ENCODE measurements at regions not wholly inside any gene's neighbourhood (a gene's known extent, or its start where the extent isn't known, plus 50 kb on each side); places are given as distances from the start of the nearest gene placed in this dataset.

DNA sequence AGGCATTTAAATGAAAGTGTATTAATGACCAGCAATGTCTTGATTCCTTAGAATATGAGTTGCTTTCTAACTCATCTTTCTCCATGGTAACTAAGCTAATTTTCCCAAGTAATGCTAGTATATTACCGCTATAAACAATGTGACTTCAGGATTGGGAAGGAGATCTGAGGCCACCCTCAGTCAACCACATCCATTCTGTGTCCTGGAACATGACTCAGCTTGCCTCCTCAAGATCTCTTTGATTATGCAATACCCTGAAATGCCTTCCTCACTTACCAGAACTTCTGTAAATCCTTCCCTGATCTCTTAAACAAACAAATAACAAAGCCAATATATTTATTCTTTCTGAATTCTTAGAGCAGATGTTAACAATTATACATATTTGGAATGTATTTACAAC, 1495.5 kb downstream of the PCDH18 start:
- TF ChIP-seq CREB1 (IDR thresholded peaks at IDR 0.05; ENCODE audit: low read depth) (no peak), MAX (IDR thresholded peaks at IDR 0.05) (no peak), CEBPB (IDR thresholded peaks at IDR 0.05) (peak; percentile 71), YY1 (IDR thresholded peaks at IDR 0.05; ENCODE audit: low read depth) (no peak)

- no peak for TF ChIP-seq TEAD4 (IDR thresholded peaks at IDR 0.05)
- TF ChIP-seq MAX (IDR thresholded peaks at IDR 0.05) = no peak
- TF ChIP-seq YY1 (IDR thresholded peaks at IDR 0.05; ENCODE audit: low read depth) = no peak
- no peak for TF ChIP-seq TAF1 (IDR thresholded peaks at IDR 0.05; ENCODE audit: low read depth)
- TF ChIP-seq NFIC (IDR thresholded peaks at IDR 0.05) = no peak
- TF ChIP-seq EGR1 (IDR thresholded peaks at IDR 0.05) = no peak
- TF ChIP-seq TCF12 (IDR thresholded peaks at IDR 0.05; ENCODE audit: low read depth) = no peak
- TF ChIP-seq, protein P1, sequence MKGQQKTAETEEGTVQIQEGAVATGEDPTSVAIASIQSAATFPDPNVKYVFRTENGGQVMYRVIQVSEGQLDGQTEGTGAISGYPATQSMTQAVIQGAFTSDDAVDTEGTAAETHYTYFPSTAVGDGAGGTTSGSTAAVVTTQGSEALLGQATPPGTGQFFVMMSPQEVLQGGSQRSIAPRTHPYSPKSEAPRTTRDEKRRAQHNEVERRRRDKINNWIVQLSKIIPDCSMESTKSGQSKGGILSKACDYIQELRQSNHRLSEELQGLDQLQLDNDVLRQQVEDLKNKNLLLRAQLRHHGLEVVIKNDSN (IDR thresholded peaks at IDR 0.05) = no peak
- no peak for TF ChIP-seq EP300 (IDR thresholded peaks at IDR 0.05; ENCODE audit: borderline replicate concordance)
- TF ChIP-seq REST (IDR thresholded peaks at IDR 0.05; ENCODE audit: low read depth) = no peak
- TF ChIP-seq CEBPB (IDR thresholded peaks at IDR 0.05) = no peak
- TF ChIP-seq RAD21 (IDR thresholded peaks at IDR 0.05; ENCODE audit: low read depth) = no peak
- no peak for TF ChIP-seq FOXM1 (IDR thresholded peaks at IDR 0.05; ENCODE audit: borderline replicate concordance, low read depth)
- TF ChIP-seq CREB1 (IDR thresholded peaks at IDR 0.05; ENCODE audit: low read depth) = no peak
- no peak for TF ChIP-seq ZBTB7A (IDR thresholded peaks at IDR 0.05; ENCODE audit: low read depth)
Measured at GRCh38 chr4:136032391-136032790, 1499.9 kb downstream of the PCDH18 start.

- TF ChIP-seq, protein P1 (IDR thresholded peaks at IDR 0.05) = no peak
- TF ChIP-seq EP300 (IDR thresholded peaks at IDR 0.05; ENCODE audit: borderline replicate concordance) = no peak
- TF ChIP-seq ZBTB7A (IDR thresholded peaks at IDR 0.05; ENCODE audit: low read depth) = no peak
- TF ChIP-seq EGR1 (IDR thresholded peaks at IDR 0.05) = no peak
- TF ChIP-seq MAX (IDR thresholded peaks at IDR 0.05) = no peak
- TF ChIP-seq RAD21 (IDR thresholded peaks at IDR 0.05; ENCODE audit: low read depth) = no peak
- no peak for TF ChIP-seq TAF1 (IDR thresholded peaks at IDR 0.05; ENCODE audit: low read depth)
- TF ChIP-seq NFIC (IDR thresholded peaks at IDR 0.05) = no peak
- TF ChIP-seq TCF12 (IDR thresholded peaks at IDR 0.05; ENCODE audit: low read depth) = no peak
- TF ChIP-seq YY1 (IDR thresholded peaks at IDR 0.05; ENCODE audit: low read depth) = no peak
- TF ChIP-seq CREB1 (IDR thresholded peaks at IDR 0.05; ENCODE audit: low read depth) = no peak
- TF ChIP-seq CEBPB (IDR thresholded peaks at IDR 0.05) = no peak
- no peak for TF ChIP-seq TEAD4 (IDR thresholded peaks at IDR 0.05)
- no peak for TF ChIP-seq FOXM1 (IDR thresholded peaks at IDR 0.05; ENCODE audit: borderline replicate concordance, low read depth)
- no peak for TF ChIP-seq REST (IDR thresholded peaks at IDR 0.05; ENCODE audit: low read depth)
Measured at GRCh38 chr4:136025540-136025939, 1506.8 kb downstream of the PCDH18 start.

- TF ChIP-seq CREB1 (IDR thresholded peaks at IDR 0.05; ENCODE audit: low read depth) (no peak), EP300 (IDR thresholded peaks at IDR 0.05; ENCODE audit: borderline replicate concordance) (no peak), TCF12 (IDR thresholded peaks at IDR 0.05; ENCODE audit: low read depth) (no peak), ZBTB7A (IDR thresholded peaks at IDR 0.05; ENCODE audit: low read depth) (no peak), MAX (IDR thresholded peaks at IDR 0.05) (no peak), CEBPB (IDR thresholded peaks at IDR 0.05) (no peak), TAF1 (IDR thresholded peaks at IDR 0.05; ENCODE audit: low read depth) (no peak), REST (IDR thresholded peaks at IDR 0.05; ENCODE audit: low read depth) (no peak), EGR1 (IDR thresholded peaks at IDR 0.05) (no peak), YY1 (IDR thresholded peaks at IDR 0.05; ENCODE audit: low read depth) (no peak), TEAD4 (IDR thresholded peaks at IDR 0.05) (no peak), RAD21 (IDR thresholded peaks at IDR 0.05; ENCODE audit: low read depth) (no peak), NFIC (IDR thresholded peaks at IDR 0.05) (no peak), FOXM1 (IDR thresholded peaks at IDR 0.05; ENCODE audit: borderline replicate concordance, low read depth) (no peak)
- TF ChIP-seq, protein P1 (IDR thresholded peaks at IDR 0.05) = no peak
Measured at GRCh38 chr4:136017556-136017955, 1514.7 kb downstream of the PCDH18 start.

Data from Ishikawa (cell line).